Tibial artery (tissue), 4 donors: ENCODE measurements at regions not wholly inside any gene's neighbourhood (a gene's known extent, or its start where the extent isn't known, plus 50 kb on each side); places are given as distances from the start of the nearest gene placed in this dataset.
"Not testable (repeated sequence)": the region's sequence is repeated elsewhere in the genome, so short reads cannot be mapped to it uniquely, and the experiment has no call there.

ENCODE experiments used
- DNase-seq, 2 donors: peaks; one replicate each; pipeline ENCODE4 v3.0.0-alpha.2; 2019
- H3K27ac ChIP-seq, 2 donors: fragments of 200-600 bp; sonication (generic) in 1 of 2; 1 replicate in 1 of 2; 2 replicates in 1 of 2; pipeline ENCODE4 v1.5.1; 2018 to 2019; ENCODE audit warnings: mild to moderate bottlenecking in 1 of 2
- H3K27me3 ChIP-seq, 2 donors: fragments of 200-600 bp; sonication (generic) in 1 of 2; one replicate each; pipeline versions ENCODE4 v1.5.1 to v1.6.0; 2016 to 2019
- H3K36me3 ChIP-seq, 3 donors: fragments of 200-600 bp; sonication (generic) in 2 of 3; one replicate each; pipeline ENCODE4 v1.5.1; 2016 to 2019; ENCODE audit warnings: mild to moderate bottlenecking in 2 of 3
- H3K4me1 ChIP-seq, 4 donors: fragments of 200-600 bp; sonication (generic) in 2 of 4; 1 replicate in 3 of 4; 2 replicates in 1 of 4; pipeline ENCODE4 v1.5.1; 2016 to 2019
- H3K4me3 ChIP-seq, 2 donors: fragments of 200-600 bp; sonication (generic) in 1 of 2; 1 replicate in 1 of 2; 2 replicates in 1 of 2; pipeline ENCODE4 v1.5.1; 2018 to 2019; ENCODE audit warnings: mild to moderate bottlenecking in 2 of 2
- H3K9me3 ChIP-seq, 3 donors: fragments of 200-600 bp; sonication (generic) in 1 of 3; one replicate each; pipeline ENCODE4 v1.5.1; 2016 to 2019
- intact Hi-C: fragments of 100-400 bp; cut with DNase I; formaldehyde crosslinking; loops from one replicate; pipeline ENCODE4 v1.15.0; 2023; ENCODE audit warnings: low total_unique reads
- TF ChIP-seq, protein P1 (sequence below), 2 experiments: fragments of 200-600 bp in 1 of 2; fragments of 450-650 bp in 1 of 2; IDR thresholded peaks; one replicate each; pipeline ENCODE4 v1.5.1; 2017 to 2019; ENCODE audit warnings: antibody characterized with exemption in 2 of 2, mild to moderate bottlenecking in 1 of 2, moderate library complexity in 1 of 2

DNA sequence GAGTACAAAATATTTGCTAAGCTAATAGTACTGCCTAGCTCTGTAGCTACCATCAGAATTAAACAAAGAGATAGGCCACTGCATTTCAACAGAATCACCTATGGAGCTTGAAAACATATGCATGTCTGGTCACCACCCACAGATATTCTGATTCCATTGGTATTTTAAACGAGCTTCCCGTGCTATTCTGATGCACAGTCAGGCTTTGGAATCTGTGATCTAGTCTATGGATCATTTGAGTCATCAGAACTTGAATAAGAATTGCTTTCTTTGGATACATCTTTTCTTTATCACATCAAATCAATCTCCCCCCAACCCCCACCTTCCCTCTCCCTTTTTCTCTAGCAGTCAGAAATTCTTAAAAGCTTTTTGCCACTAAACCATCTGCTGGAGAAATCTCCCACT, 124.7 kb downstream of the NPIPB5 start:
- H3K27ac ChIP-seq, result no peak overlapping the region
- TF ChIP-seq, protein P1, sequence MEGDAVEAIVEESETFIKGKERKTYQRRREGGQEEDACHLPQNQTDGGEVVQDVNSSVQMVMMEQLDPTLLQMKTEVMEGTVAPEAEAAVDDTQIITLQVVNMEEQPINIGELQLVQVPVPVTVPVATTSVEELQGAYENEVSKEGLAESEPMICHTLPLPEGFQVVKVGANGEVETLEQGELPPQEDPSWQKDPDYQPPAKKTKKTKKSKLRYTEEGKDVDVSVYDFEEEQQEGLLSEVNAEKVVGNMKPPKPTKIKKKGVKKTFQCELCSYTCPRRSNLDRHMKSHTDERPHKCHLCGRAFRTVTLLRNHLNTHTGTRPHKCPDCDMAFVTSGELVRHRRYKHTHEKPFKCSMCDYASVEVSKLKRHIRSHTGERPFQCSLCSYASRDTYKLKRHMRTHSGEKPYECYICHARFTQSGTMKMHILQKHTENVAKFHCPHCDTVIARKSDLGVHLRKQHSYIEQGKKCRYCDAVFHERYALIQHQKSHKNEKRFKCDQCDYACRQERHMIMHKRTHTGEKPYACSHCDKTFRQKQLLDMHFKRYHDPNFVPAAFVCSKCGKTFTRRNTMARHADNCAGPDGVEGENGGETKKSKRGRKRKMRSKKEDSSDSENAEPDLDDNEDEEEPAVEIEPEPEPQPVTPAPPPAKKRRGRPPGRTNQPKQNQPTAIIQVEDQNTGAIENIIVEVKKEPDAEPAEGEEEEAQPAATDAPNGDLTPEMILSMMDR (IDR thresholded peaks at IDR 0.05), result no peak
- no peaks in the 10 kb centered on the region for H3K36me3 ChIP-seq
- no peaks in the 10 kb centered on the region for H3K4me1 ChIP-seq
- H3K27me3 ChIP-seq, result peaks cover 0 to 4% of the 10 kb centered on the region in 2 donors
- intact Hi-C loops, result no loop called here
- peaks cover 0 to 8% (median 5%) of the 10 kb centered on the region in 3 donors for H3K9me3 ChIP-seq
- H3K4me3 ChIP-seq, result no peak overlapping the region
- DNase-seq, result no peak

DNA sequence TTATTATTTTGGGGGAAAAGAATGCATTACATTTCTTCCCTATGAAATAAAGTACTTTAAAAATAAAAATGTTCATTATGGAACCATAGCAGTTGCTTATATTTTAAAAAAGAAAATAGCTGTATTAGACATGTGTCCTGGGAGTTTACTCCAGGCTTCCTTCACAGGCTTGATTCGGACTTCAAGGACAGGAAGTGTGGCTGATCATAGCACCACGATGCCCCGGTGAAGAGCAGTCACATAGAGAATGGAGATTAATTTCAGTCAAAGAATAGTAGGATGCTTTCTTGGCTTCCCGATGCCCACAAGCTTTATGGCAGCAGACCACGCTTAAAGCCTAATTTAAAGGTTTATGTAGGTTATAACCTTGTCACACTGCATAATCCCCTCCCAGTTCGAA, 125.1 kb downstream of the NPIPB5 start:
- intact Hi-C loops, result no loop called here
- peaks cover 0 to 4% of the 10 kb centered on the region in 2 donors for H3K27me3 ChIP-seq

DNA sequence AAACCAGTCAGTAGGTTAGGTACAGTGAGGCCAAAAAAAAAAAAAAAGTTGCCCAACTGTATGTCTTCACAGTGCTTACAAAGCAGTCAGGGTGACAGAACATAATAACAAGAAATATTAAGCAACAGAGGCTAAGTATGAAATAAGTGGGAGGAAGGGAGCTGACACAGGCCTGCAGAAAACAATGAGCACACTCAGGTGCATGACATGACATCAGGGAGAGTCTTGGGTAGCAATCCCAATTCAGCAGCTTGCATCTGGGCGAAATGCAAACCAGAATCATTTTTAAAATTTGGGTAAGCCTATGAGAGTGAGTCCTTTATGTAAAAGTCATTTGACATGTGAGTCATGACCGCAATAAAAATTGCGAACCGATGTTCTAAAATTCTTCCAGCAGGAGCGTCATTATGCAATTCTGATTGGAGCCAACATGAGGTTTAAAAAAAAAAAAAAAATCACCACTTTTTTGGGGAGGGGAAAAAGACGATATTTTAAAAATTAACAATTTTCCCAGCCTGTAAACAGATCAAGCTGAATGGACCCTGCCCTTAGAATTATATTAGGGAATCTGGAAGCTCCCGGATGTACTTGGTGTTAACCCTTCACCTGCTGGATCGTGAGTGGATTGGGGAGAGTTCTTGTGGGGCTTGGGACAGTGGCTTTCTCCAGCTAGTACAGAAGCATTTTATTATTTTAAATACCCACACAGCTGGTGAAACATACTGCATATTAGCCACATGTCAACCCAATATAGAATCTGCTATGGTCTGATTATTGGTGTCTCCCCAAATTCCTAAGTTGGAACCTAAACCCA, 127.9 kb downstream of the NPIPB5 start:
- Histone ChIP-seq H3K27ac (no peak overlapping the region), H3K4me1 (no peaks in the 10 kb centered on the region), H3K36me3 (no peaks in the 10 kb centered on the region), H3K9me3 (peaks cover 0 to 8% (median 5%) of the 10 kb centered on the region in 3 donors), H3K4me3 (no peak overlapping the region), H3K27me3 (peaks cover 0 to 4% of the 10 kb centered on the region in 2 donors)
- intact Hi-C loops, result no loop called here
- DNase-seq, result no peak
- TF ChIP-seq, protein P1 (IDR thresholded peaks at IDR 0.05), result no peak

More for the DNA sequence above, 125.1 kb downstream of the NPIPB5 start:
- Histone ChIP-seq H3K9me3 (peaks cover 0 to 8% (median 5%) of the 10 kb centered on the region in 3 donors), H3K4me3 (no peak overlapping the region), H3K4me1 (no peaks in the 10 kb centered on the region), H3K36me3 (no peaks in the 10 kb centered on the region), H3K27ac (no peak overlapping the region)
- no peak for DNase-seq
- TF ChIP-seq, protein P1 (IDR thresholded peaks at IDR 0.05), result no peak

GRCh38 chr16:22641131-22641628, 130.5 kb downstream of the NPIPB5 start:
- Histone ChIP-seq H3K27ac (no peak overlapping the region), H3K27me3 (peaks cover 0 to 4% of the 10 kb centered on the region in 2 donors), H3K4me1 (no peaks in the 10 kb centered on the region), H3K36me3 (no peaks in the 10 kb centered on the region), H3K4me3 (no peak overlapping the region), H3K9me3 (peaks cover 0 to 8% (median 5%) of the 10 kb centered on the region in 3 donors)
- no peak for DNase-seq
- intact Hi-C loops, result no loop called here
- TF ChIP-seq, protein P1 (IDR thresholded peaks at IDR 0.05), result no peak

- H3K4me3 ChIP-seq, result no peak overlapping the region
- no peaks in the 10 kb centered on the region for H3K4me1 ChIP-seq
- H3K36me3 ChIP-seq, result no peaks in the 10 kb centered on the region
- no peak overlapping the region for H3K27ac ChIP-seq
- H3K9me3 ChIP-seq, result peaks cover 0 to 4% (median 2%) of the 10 kb centered on the region in 3 donors
- no peak for DNase-seq
- TF ChIP-seq, protein P1 (IDR thresholded peaks at IDR 0.05), result no peak
- intact Hi-C loops, result no loop called here
- peaks cover 0 to 7% of the 10 kb centered on the region in 2 donors for H3K27me3 ChIP-seq
Observed at GRCh38 chr16:22642416-22643088, 131.9 kb downstream of the NPIPB5 start.

GRCh38 chr16:22643203-22643602, 132.5 kb downstream of the NPIPB5 start:
- H3K4me1 ChIP-seq, DNase-seq, H3K36me3 ChIP-seq, H3K4me3 ChIP-seq, H3K27ac ChIP-seq, H3K9me3 ChIP-seq, H3K27me3 ChIP-seq, intact Hi-C loops: not testable (repeated sequence)
